DOHH2 (cell line): ENCODE measurements at regions not wholly inside any gene's neighbourhood (a gene's known extent, or its start where the extent isn't known, plus 50 kb on each side); places are given as distances from the start of the nearest gene placed in this dataset.

Experiments
- EZH2phosphoT487 ChIP-seq: fragments of 200-600 bp; sonication (generic); IDR thresholded peaks from 2 replicates; pipeline ENCODE4 v1.6.1; 2017; ENCODE audit warnings: borderline replicate concordance, mild to moderate bottlenecking, antibody characterized with exemption, low read length, moderate library complexity, mixed read lengths
- TF ChIP-seq, protein P1 (sequence below): fragments of 200-600 bp; sonication (generic); IDR thresholded peaks from one replicate; pipeline ENCODE4 v1.5.1; 2014; ENCODE audit warnings: antibody characterized with exemption, mild to moderate bottlenecking, low read depth, low read length; ENCODE audit not compliant: poor library complexity, severe bottlenecking

DNA sequence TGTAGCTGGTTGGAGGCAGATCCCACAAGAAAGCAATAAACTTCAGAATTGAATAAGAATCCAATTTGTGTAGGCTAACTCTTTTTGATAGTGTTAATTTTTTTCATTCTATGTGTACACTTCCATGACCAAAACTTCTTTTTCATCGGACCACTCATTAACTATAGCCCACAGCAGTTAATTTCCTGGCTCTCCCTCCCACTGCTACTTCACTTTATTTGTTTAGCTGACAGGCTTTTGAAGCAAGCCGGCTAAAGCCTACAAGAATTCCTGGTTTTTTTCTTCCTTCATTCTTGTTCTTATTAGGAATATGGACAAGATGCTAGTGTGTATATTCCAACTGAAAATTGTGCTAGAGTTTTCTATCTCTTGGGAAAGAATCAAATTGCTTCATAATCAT, 329.2 kb upstream of the CCNH start:
- TF ChIP-seq, protein P1, sequence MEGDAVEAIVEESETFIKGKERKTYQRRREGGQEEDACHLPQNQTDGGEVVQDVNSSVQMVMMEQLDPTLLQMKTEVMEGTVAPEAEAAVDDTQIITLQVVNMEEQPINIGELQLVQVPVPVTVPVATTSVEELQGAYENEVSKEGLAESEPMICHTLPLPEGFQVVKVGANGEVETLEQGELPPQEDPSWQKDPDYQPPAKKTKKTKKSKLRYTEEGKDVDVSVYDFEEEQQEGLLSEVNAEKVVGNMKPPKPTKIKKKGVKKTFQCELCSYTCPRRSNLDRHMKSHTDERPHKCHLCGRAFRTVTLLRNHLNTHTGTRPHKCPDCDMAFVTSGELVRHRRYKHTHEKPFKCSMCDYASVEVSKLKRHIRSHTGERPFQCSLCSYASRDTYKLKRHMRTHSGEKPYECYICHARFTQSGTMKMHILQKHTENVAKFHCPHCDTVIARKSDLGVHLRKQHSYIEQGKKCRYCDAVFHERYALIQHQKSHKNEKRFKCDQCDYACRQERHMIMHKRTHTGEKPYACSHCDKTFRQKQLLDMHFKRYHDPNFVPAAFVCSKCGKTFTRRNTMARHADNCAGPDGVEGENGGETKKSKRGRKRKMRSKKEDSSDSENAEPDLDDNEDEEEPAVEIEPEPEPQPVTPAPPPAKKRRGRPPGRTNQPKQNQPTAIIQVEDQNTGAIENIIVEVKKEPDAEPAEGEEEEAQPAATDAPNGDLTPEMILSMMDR = no peak
- no peak for TF ChIP-seq EZH2phosphoT487
